ENCODE measurements at regions not wholly inside any gene's neighbourhood (a gene's known extent, or its start where the extent isn't known, plus 50 kb on each side); places are given as distances from the start of the nearest gene placed in this dataset.

DNA sequence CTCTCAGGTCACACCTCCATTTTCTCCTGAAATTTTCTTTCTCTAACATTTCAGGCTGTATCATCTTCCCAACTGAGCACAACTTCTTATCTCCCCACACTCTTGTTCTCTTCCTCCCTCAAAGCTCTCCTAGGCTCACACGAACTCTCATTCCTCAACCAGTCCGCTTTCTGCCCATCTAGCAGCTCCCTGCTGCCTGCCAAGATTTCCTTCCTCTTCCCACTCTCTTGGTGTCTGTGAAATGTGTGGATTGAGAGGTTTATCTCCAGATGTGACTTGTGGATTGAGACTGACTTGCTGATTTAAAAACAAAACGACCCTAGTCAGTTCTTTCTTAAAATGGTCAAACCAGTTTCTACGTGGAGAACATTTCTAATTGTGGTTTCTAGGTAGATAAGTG, 106.3 kb downstream of the MTNR1B start:
- DNase-seq, result no peak

DNA sequence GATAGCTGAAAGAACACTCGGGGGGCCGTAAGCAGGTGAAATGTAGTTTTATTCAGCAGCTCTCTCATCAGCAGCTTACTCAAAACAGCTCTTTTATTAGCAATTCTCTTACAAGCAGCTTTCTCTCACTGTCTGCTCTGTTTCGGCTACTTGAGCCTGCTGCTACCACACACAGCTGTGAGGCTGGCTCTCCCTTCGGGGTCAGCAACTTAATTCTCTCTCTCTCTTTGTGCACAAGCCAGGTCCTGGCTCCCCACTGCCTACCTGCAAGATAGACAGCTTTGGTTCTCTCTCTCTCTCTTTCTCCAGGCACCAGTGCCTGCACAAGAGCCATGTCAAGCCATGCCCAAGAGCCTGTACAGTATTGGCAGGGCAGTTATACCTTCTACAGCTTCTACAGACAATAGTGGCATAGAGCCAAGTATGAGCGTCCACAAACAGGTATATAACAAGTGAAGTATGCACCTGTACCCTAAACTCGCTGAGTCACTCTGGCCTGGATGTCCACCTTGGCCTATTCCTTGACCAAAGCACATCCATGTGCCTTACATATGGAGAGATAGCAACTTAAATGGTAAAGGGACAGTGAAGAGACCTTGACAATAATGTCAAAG, 110.8 kb downstream of the MTNR1B start:
- DNase-seq, result no peak

DNA sequence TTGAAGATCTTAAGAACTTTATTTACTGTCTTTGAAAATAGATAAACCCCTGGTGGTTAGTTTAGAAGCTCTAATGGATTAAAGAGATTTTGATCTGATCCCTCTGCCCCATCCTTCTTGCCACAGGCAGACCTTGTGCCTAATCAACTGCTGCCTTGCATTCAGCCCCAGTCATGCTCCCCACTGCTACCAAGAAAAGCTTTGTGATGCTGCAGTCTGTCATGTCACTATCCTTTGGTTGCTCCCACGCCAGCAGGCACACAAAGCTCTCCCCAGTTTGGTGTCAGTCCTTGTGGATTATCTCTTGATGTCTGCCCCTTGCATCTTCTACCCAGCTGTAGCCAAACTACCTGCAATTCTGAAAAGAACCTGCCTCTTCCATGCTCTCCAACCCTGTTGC, 112.2 kb downstream of the MTNR1B start:
- DNase-seq, result no peak

DNA sequence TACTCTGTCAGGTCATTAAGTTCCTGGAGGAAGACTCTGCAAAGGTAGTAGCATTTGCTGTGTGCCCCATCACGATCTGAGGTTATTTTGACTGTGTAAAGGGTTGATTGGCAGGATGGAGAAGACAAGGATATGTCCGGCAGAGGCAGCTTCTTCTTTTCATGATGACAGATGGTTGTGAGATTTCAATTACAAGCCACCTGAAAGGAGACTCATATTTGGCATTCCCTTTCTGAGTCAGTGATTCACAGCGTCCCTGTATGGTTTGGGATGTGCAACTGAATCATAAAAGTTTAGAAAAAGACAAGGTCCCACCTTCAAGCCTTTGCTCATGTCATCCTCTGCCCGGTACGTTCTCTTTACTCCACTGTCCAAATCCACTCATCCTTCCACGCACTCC, 113.4 kb downstream of the MTNR1B start:
- DNase-seq, result no peak

DNA sequence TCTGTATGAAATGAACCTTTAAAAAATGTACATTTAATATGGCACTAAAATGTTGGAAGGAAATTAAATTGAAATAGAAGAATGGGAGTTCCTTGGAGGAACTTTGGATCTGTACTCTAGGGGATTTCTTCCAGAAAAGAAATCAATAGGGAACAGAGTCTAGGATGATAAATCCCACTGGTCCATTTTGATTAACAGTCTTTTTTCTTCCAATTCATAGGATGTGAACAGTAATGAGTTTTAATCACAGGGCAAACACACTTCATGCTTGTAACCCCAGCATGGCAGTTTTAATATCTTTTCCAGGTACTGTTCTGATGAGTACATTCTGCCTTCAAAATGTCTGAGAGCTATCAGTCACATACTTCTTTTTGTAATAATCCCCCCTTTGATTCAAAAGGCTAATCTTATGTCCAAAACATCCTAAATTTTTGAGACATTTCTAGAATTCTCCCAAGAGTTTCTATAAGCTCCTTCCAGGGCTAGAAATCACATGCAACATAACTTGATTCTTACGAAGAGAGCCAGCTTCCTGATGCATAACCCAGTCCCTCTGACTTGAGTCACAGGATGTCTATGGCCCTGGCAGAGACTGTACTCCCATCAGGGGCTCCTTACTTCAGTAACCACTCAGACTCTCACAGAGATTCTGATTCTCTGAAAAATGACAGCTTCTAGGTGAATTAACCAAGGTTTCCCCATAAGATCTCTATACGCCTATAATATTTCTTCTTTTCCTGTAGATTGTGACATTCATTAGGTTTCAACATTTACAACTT, 112.9 kb downstream of the SLC36A4 start:
- DNase-seq, result no peak

DNA sequence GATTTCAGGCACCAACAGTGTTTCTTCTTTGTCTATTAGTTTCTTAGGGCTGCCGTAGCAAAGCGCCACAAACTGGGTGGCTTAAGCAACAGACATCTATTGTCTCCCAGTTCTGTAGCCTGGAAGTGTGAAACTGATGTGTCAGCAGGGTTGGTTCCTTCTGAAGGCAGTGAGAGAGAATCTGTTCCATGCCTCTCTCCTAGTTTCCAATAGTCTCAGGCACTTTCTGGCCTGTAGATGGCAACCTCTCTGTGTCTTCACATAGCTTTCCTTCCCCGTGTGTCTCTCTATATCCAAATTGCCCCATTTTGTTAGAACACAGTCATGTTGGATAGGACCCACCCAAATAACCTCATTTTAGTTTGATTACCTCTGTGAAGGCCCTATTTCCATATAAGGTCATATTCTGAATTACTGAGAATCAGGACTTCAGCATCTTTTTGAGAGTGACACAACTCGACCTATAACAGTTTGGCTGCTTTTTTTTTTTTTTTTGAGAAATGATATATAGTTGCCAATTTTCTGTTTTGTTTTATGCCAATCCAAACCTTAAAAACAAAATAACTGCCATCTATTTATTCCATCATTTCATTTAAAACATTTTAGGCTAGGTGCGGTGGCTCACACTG, 108.2 kb downstream of the SLC36A4 start:
- peak in 2 of 3 donors; percentile 10 to 31 for DNase-seq
